OCI-LY7 (cell line): ENCODE measurements at regions not wholly inside any gene's neighbourhood (a gene's known extent, or its start where the extent isn't known, plus 50 kb on each side); places are given as distances from the start of the nearest gene placed in this dataset.

ENCODE experiments used
- BruUV-seq: library from RNA; stranded (reverse); fragments of 400-500 nt; replicated peaks from 2 replicates; lab custom pipeline; 2021; lab: Mats Ljungman, UMichigan
- CTCF ChIA-PET: fragments of 300-600 bp; sonication (Branson Sonifier 250); formaldehyde crosslinking; loops from one replicate; lab custom pipeline; 2022; ENCODE audit warnings: antibody characterized with exemption; ENCODE audit not compliant: unreplicated experiment; lab: Charles Lee
- POLR2A ChIA-PET: fragments of 300-600 bp; sonication (Branson Sonifier 250); formaldehyde crosslinking; loops from one replicate; lab custom pipeline; 2022; ENCODE audit warnings: antibody characterized with exemption; lab: Charles Lee
- DNase-seq: peaks from one replicate; pipeline ENCODE4 v3.0.0-alpha.2; 2015; ENCODE audit warnings: low spot score
- H2AFZ ChIP-seq: fragments of 200-600 bp; sonication (generic), shearing (Covaris generic); 2 replicates; pipeline ENCODE4 v1.6.1; 2014; ENCODE audit warnings: mild to moderate bottlenecking, antibody characterized with exemption, low read length, moderate library complexity
- H3K27ac ChIP-seq: fragments of 200-600 bp; sonication (generic); 2 replicates; pipeline ENCODE4 v1.5.1; 2014; ENCODE audit warnings: mixed run types, low read depth, mild to moderate bottlenecking, moderate library complexity, low read length, inconsistent platforms; ENCODE audit not compliant: poor library complexity, severe bottlenecking
- H3K36me3 ChIP-seq: fragments of 200-600 bp; sonication (generic); 2 replicates; pipeline ENCODE4 v1.6.1; 2014; ENCODE audit warnings: mild to moderate bottlenecking, antibody characterized with exemption, low read length, moderate library complexity, mixed read lengths; ENCODE audit not compliant: insufficient read depth
- H3K4me1 ChIP-seq: fragments of 200-600 bp; sonication (generic); 2 replicates; pipeline ENCODE4 v1.5.1; 2014; ENCODE audit warnings: mild to moderate bottlenecking, low read length; ENCODE audit not compliant: insufficient read depth, poor library complexity, severe bottlenecking
- H3K4me2 ChIP-seq: fragments of 200-600 bp; sonication (generic); 2 replicates; pipeline ENCODE4 v1.6.1; 2014; ENCODE audit warnings: mild to moderate bottlenecking, low read length
- H3K4me3 ChIP-seq: fragments of 200-600 bp; sonication (generic); 2 replicates; pipeline ENCODE4 v1.5.1; 2014; ENCODE audit warnings: mild to moderate bottlenecking, low read depth, low read length; ENCODE audit not compliant: poor library complexity, severe bottlenecking
- H3K79me2 ChIP-seq: fragments of 200-600 bp; sonication (generic); 2 replicates; pipeline ENCODE4 v1.6.1; 2016; ENCODE audit warnings: low read depth, mild to moderate bottlenecking, low read length, moderate library complexity, mixed read lengths; ENCODE audit not compliant: insufficient read depth
- H3K9me2 ChIP-seq: fragments of 200-600 bp; sonication (generic); 2 replicates; pipeline ENCODE4 v1.6.1; 2016; ENCODE audit warnings: mild to moderate bottlenecking, low read length, mixed read lengths; ENCODE audit not compliant: insufficient read depth
- H3K9me3 ChIP-seq: fragments of 200-600 bp; sonication (generic); 2 replicates; pipeline ENCODE4 v1.6.1; 2014; ENCODE audit warnings: mild to moderate bottlenecking, mixed run types, low read length, mixed read lengths
- H4K20me1 ChIP-seq: fragments of 200-600 bp; sonication (generic); 2 replicates; pipeline ENCODE4 v1.6.1; 2014; ENCODE audit warnings: mild to moderate bottlenecking, antibody characterized with exemption, low read length, moderate library complexity, mixed read lengths; ENCODE audit not compliant: insufficient read depth
- EZH2phosphoT487 ChIP-seq: fragments of 200-600 bp; sonication (generic); IDR thresholded peaks from 2 replicates; pipeline ENCODE4 v1.6.1; 2018; ENCODE audit warnings: low read depth, borderline replicate concordance, mild to moderate bottlenecking, mixed run types, antibody characterized with exemption, low read length, moderate library complexity, mixed read lengths
- intact Hi-C: fragments of 100-400 bp; cut with micrococcal nuclease; formaldehyde crosslinking; loops from one replicate; pipeline ENCODE4 v1.10.0; 2022; ENCODE audit not compliant: unreplicated experiment
- TF ChIP-seq, protein P1 (sequence below): fragments of 200-600 bp; sonication (generic); conservative IDR thresholded peaks from 2 replicates; pipeline ENCODE4 v1.5.1; 2014; ENCODE audit warnings: mild to moderate bottlenecking, antibody characterized with exemption, low read length, moderate library complexity, mixed read lengths

DNA sequence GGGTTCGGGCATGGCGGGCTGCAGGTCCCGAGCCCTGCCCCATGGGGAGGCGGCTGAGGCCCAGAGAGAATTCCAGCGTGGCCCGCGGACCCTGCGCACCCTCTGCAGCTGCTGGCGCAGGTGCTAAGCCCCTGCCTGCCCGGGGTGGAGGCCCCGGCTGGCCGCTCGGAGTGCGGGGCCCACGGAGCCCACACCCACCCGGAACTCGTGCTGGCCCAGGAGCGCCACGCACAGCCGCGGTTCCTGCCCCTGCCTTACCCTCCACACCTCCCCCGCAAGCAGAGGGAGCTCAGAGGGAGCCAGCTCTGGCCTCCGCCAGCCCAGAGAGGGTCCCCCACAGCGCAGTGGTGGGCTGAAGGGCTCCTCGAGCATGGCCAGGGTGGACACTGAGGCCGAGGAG is 75.3 kb downstream of the MRPS30 start:
- CTCF ChIA-PET, result no interaction called here
- DNase-seq, result no peak
- POLR2A ChIA-PET, result no interaction called here

GRCh38 chr5:44885903-44886302 is 77.2 kb downstream of the MRPS30 start:
- H2AFZ ChIP-seq, result no peak overlapping the region
- TF ChIP-seq EZH2phosphoT487, result no peak
- TF ChIP-seq, protein P1, sequence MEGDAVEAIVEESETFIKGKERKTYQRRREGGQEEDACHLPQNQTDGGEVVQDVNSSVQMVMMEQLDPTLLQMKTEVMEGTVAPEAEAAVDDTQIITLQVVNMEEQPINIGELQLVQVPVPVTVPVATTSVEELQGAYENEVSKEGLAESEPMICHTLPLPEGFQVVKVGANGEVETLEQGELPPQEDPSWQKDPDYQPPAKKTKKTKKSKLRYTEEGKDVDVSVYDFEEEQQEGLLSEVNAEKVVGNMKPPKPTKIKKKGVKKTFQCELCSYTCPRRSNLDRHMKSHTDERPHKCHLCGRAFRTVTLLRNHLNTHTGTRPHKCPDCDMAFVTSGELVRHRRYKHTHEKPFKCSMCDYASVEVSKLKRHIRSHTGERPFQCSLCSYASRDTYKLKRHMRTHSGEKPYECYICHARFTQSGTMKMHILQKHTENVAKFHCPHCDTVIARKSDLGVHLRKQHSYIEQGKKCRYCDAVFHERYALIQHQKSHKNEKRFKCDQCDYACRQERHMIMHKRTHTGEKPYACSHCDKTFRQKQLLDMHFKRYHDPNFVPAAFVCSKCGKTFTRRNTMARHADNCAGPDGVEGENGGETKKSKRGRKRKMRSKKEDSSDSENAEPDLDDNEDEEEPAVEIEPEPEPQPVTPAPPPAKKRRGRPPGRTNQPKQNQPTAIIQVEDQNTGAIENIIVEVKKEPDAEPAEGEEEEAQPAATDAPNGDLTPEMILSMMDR, result no peak
- intact Hi-C loops, result no loop called here
- DNase-seq, result no peak
- no TSS peak for BruUV-seq
- H3K36me3 ChIP-seq, result no peaks in the 10 kb centered on the region
- no peak overlapping the region for H3K4me3 ChIP-seq
- no peak overlapping the region for H3K27ac ChIP-seq
- no peaks in the 10 kb centered on the region for H4K20me1 ChIP-seq
- POLR2A ChIA-PET, result interaction anchor here (0.6 kb wide), 1 partner anchor 33 kb away, joined by 3 read pairs; no protein-coding TSS in a partner anchor
- no peak overlapping the region for H3K4me2 ChIP-seq
- H3K4me1 ChIP-seq, result no peaks in the 10 kb centered on the region
- H3K79me2 ChIP-seq, result no peaks in the 10 kb centered on the region
- CTCF ChIA-PET, result no interaction called here
- H3K9me2 ChIP-seq, result no peaks in the 10 kb centered on the region
- no peaks in the 10 kb centered on the region for H3K9me3 ChIP-seq

More for the DNA sequence above, 75.3 kb downstream of the MRPS30 start:
- Histone ChIP-seq H3K4me1 (no peaks in the 10 kb centered on the region), H3K4me3 (no peak overlapping the region), H3K9me2 (no peaks in the 10 kb centered on the region), H3K27ac (no peak overlapping the region), H3K4me2 (no peak overlapping the region), H4K20me1 (no peaks in the 10 kb centered on the region), H3K9me3 (no peaks in the 10 kb centered on the region), H2AFZ (no peak overlapping the region), H3K36me3 (no peaks in the 10 kb centered on the region), H3K79me2 (no peaks in the 10 kb centered on the region)
- intact Hi-C loops, result no loop called here
- no TSS peak for BruUV-seq
- TF ChIP-seq EZH2phosphoT487, result no peak
- TF ChIP-seq, protein P1, result no peak

GRCh38 chr5:44887722-44888121 is 79.0 kb downstream of the MRPS30 start:
- POLR2A ChIA-PET, result no interaction called here
- no peak for TF ChIP-seq EZH2phosphoT487
- TF ChIP-seq, protein P1, result no peak
- H3K9me3 ChIP-seq, result no peaks in the 10 kb centered on the region
- H3K9me2 ChIP-seq, result no peaks in the 10 kb centered on the region
- no peaks in the 10 kb centered on the region for H3K79me2 ChIP-seq
- H4K20me1 ChIP-seq, result no peaks in the 10 kb centered on the region
- no peak overlapping the region for H2AFZ ChIP-seq
- H3K27ac ChIP-seq, result no peak overlapping the region
- CTCF ChIA-PET, result no interaction called here
- no peaks in the 10 kb centered on the region for H3K36me3 ChIP-seq
- intact Hi-C loops, result no loop called here
- H3K4me1 ChIP-seq, result no peaks in the 10 kb centered on the region
- BruUV-seq, result no TSS peak
- no peak overlapping the region for H3K4me3 ChIP-seq
- no peak for DNase-seq
- H3K4me2 ChIP-seq, result no peak overlapping the region
